ENCODE measurements at regions not wholly inside any gene's neighbourhood (a gene's known extent, or its start where the extent isn't known, plus 50 kb on each side); places are given as distances from the start of the nearest gene placed in this dataset.

DNA sequence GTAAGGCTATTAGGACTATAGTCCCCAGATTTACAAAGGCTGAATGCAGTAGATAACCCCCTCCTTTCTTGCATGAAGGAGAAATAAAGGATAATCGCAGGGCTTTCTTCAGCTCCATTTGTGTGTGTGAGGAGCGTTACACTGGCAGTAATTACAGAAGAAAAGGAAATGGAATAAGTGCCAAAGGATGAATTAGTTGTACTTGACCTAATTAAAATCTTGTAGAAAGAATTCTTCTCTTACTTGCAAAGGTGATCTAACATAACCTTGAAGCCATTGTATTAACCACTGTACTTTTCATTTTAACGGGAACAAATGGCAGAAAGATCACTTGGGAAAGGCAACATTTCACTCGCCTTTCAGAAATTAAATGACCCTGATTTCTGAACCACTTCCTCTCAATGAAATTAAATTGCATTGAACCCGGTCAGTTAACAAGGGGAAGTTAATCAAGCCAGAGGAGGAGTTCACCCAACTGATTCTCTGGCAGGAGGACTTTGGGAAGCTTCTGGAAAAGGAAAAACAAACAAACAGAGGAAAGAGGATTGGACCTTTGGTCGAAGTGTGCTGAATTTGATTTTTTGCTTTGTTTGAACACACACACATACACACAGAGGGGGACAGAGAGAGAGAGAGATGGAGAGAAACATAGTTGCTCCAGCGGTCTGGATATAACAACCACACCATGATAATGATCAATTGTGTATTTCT lies 90.6 kb downstream of the GP2 start:
- no peaks in the 10 kb centered on the region for H4K20me1 ChIP-seq (replicated peaks; ENCODE audit: control insufficient read depth, extremely low read depth, insufficient read depth, low read length)
- no peaks in the 10 kb centered on the region for H3K9me1 ChIP-seq (replicated peaks; ENCODE audit: control insufficient read depth, extremely low read depth, insufficient read depth, low read length)
- no peak overlapping the region for H2AFZ ChIP-seq (ENCODE audit: low read depth, low read length)
- CTCF ChIA-PET: no interaction called here
- no peaks in the 10 kb centered on the region for H3K4me1 ChIP-seq (ENCODE audit: control insufficient read depth, extremely low read depth, insufficient read depth, low read length)
- no peak for FAIRE-seq
- TF ChIP-seq GATA2 (IDR thresholded peaks at IDR 0.05; ENCODE audit: insufficient read depth, insufficient read length, low read depth, low read length): no peak
- TF ChIP-seq, protein P1, sequence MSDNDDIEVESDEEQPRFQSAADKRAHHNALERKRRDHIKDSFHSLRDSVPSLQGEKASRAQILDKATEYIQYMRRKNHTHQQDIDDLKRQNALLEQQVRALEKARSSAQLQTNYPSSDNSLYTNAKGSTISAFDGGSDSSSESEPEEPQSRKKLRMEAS (IDR thresholded peaks at IDR 0.05; ENCODE audit: insufficient read depth, insufficient read length): no peak
- TF ChIP-seq JUN (IDR thresholded peaks at IDR 0.05; ENCODE audit: borderline replicate concordance, insufficient read depth, insufficient read length, low read depth): no peak
- no peak for TF ChIP-seq POLR2A (IDR thresholded peaks at IDR 0.05; ENCODE audit: low read depth, low read length)
- TF ChIP-seq MYC (IDR thresholded peaks at IDR 0.05; ENCODE audit: low read depth, low read length): no peak
- TF ChIP-seq FOS (IDR thresholded peaks at IDR 0.05; ENCODE audit: borderline replicate concordance, insufficient read depth, low read length): no peak
- TF ChIP-seq EZH2 (IDR thresholded peaks at IDR 0.05; ENCODE audit: borderline replicate concordance, low read depth, low read length, severe bottlenecking): no peak
- TF ChIP-seq POLR2AphosphoS5 (IDR thresholded peaks at IDR 0.05; ENCODE audit: insufficient read depth, low read depth, low read length): no peak
- TF ChIP-seq, protein P2, sequence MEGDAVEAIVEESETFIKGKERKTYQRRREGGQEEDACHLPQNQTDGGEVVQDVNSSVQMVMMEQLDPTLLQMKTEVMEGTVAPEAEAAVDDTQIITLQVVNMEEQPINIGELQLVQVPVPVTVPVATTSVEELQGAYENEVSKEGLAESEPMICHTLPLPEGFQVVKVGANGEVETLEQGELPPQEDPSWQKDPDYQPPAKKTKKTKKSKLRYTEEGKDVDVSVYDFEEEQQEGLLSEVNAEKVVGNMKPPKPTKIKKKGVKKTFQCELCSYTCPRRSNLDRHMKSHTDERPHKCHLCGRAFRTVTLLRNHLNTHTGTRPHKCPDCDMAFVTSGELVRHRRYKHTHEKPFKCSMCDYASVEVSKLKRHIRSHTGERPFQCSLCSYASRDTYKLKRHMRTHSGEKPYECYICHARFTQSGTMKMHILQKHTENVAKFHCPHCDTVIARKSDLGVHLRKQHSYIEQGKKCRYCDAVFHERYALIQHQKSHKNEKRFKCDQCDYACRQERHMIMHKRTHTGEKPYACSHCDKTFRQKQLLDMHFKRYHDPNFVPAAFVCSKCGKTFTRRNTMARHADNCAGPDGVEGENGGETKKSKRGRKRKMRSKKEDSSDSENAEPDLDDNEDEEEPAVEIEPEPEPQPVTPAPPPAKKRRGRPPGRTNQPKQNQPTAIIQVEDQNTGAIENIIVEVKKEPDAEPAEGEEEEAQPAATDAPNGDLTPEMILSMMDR (IDR thresholded peaks at IDR 0.05; ENCODE audit: extremely low read depth in 1 of 2, insufficient read depth in 1 of 2, low read depth in 1 of 2, low read length in 2 of 2): no peak
- H3K36me3 ChIP-seq (ENCODE audit: control insufficient read depth in 2 of 2, extremely low read depth in 1 of 2, insufficient read depth in 2 of 2, low read length in 2 of 2): no peaks in the 10 kb centered on the region
- dilution Hi-C loops (cut with MboI; ENCODE audit: extremely low pct_ligation_motif_present, low sequenced_read_pairs): no loop called here
- peaks cover 2% of the 10 kb centered on the region for H3K9me3 ChIP-seq (replicated peaks; ENCODE audit: control insufficient read depth, insufficient read depth, low read length)
- no peaks in the 10 kb centered on the region for H3K79me2 ChIP-seq (ENCODE audit: control insufficient read depth, insufficient read depth, low read length)
- H3K27ac ChIP-seq (ENCODE audit: insufficient read depth, low read depth, low read length): no peak overlapping the region
- no peaks in the 10 kb centered on the region for H3K27me3 ChIP-seq (ENCODE audit: control insufficient read depth in 2 of 2, insufficient read depth in 2 of 2, low read length in 2 of 2)
- intact Hi-C loops (cut with micrococcal nuclease): no loop called here
- H3K9ac ChIP-seq (replicated peaks; ENCODE audit: extremely low read depth, insufficient read depth, low read length): no peak overlapping the region
- H3K4me2 ChIP-seq (ENCODE audit: insufficient read depth, low read length): no peak overlapping the region
- DNase-seq (ENCODE audit: low read depth, low spot score): no peak
- no TSS peak for BruUV-seq (replicated peaks)
- H3K4me3 ChIP-seq (replicated peaks in 1 of 3; ENCODE audit: insufficient read depth in 1 of 3, low read depth in 1 of 3, low read length in 3 of 3): no peak overlapping the region
- POLR2A ChIA-PET: no interaction called here
